Smooth muscle cell (in vitro differentiated cells): ENCODE measurements at regions not wholly inside any gene's neighbourhood (a gene's known extent, or its start where the extent isn't known, plus 50 kb on each side); places are given as distances from the start of the nearest gene placed in this dataset.
"Not testable (repeated sequence)": the region's sequence is repeated elsewhere in the genome, so short reads cannot be mapped to it uniquely, and the experiment has no call there.

Experiments used
- DNase-seq: peaks from one replicate; lab custom pipeline; 2025; ENCODE audit not compliant: unreplicated experiment; lab: John Stamatoyannopoulos, UW
- H2AFZ ChIP-seq: fragments of 200-600 bp; sonication (generic); 2 replicates; pipeline ENCODE4 v1.6.0; 2016; ENCODE audit warnings: antibody characterized with exemption, low read depth, mild to moderate bottlenecking
- H3F3A ChIP-seq: fragments of 200-600 bp; sonication (generic); 2 replicates; pipeline ENCODE4 v1.6.0; 2017; ENCODE audit warnings: antibody characterized with exemption, low read depth
- H3K27ac ChIP-seq: fragments of 200-600 bp; sonication (generic); 2 replicates; pipeline ENCODE4 v1.5.1; 2016; ENCODE audit warnings: low read depth, mild to moderate bottlenecking
- H3K27me3 ChIP-seq: fragments of 200-600 bp; sonication (generic); 2 replicates; pipeline ENCODE4 v1.6.1; 2016; ENCODE audit warnings: low read depth, mild to moderate bottlenecking
- H3K36me3 ChIP-seq: fragments of 200-600 bp; sonication (generic); 2 replicates; pipeline ENCODE4 v1.5.1; 2016; ENCODE audit warnings: low read depth
- H3K4me1 ChIP-seq: fragments of 200-600 bp; sonication (generic); 2 replicates; pipeline ENCODE4 v1.5.1; 2016; ENCODE audit warnings: low read depth
- H3K4me2 ChIP-seq: fragments of 200-600 bp; sonication (generic); 2 replicates; pipeline ENCODE4 v1.6.0; 2016; ENCODE audit warnings: mild to moderate bottlenecking
- H3K4me3 ChIP-seq: fragments of 200-600 bp; sonication (generic); 2 replicates; pipeline ENCODE4 v1.5.1; 2016; ENCODE audit warnings: mild to moderate bottlenecking
- H3K79me2 ChIP-seq: fragments of 200-600 bp; sonication (generic); 2 replicates; pipeline ENCODE4 v1.6.0; 2016; ENCODE audit warnings: low read depth, mild to moderate bottlenecking
- H3K9ac ChIP-seq: fragments of 200-600 bp; sonication (generic); 2 replicates; pipeline ENCODE4 v1.6.0; 2016; ENCODE audit warnings: low read depth
- H3K9me3 ChIP-seq: fragments of 200-600 bp; sonication (generic); replicated peaks from 2 replicates; pipeline ENCODE4 v1.5.1; 2016; ENCODE audit warnings: low read depth
- H4K20me1 ChIP-seq: fragments of 200-600 bp; sonication (generic); 2 replicates; pipeline ENCODE4 v1.6.0; 2016; ENCODE audit warnings: low read depth
- CTCF ChIP-seq: fragments of 200-600 bp; sonication (generic); IDR thresholded peaks from 2 replicates; pipeline ENCODE4 v1.5.1; 2017; ENCODE audit warnings: borderline replicate concordance, mild to moderate bottlenecking, antibody characterized with exemption; ENCODE audit not compliant: insufficient read depth, poor library complexity, severe bottlenecking
- WGBS: methylation state at CpG from one replicate; pipeline ENCODE4 v1.1.7; 2016; ENCODE audit warnings: low lambda C conversion rate; 5-methylcytosine and 5-hydroxymethylcytosine counted together

GRCh38 chr3:177852001-177852807 lies 654.9 kb upstream of the TBL1XR1 start:
- no peaks in the 10 kb centered on the region for H3K27me3 ChIP-seq
- H3K79me2 ChIP-seq: no peaks in the 10 kb centered on the region
- H3K9me3 ChIP-seq: no peaks in the 10 kb centered on the region
- 26% methylated on average over 3 of the region's 3 CpGs for WGBS
- no peak overlapping the region for H2AFZ ChIP-seq
- no peak overlapping the region for H3K4me3 ChIP-seq
- peak overlapping the region; percentile 13 for H3K4me2 ChIP-seq
- H4K20me1 ChIP-seq: no peaks in the 10 kb centered on the region
- TF ChIP-seq CTCF: no peak
- no peaks in the 10 kb centered on the region for H3K4me1 ChIP-seq
- DNase-seq: no peak
- H3F3A ChIP-seq: no peaks in the 10 kb centered on the region
- no peak overlapping the region for H3K9ac ChIP-seq
- H3K27ac ChIP-seq: no peak overlapping the region
- H3K36me3 ChIP-seq: no peaks in the 10 kb centered on the region

DNA sequence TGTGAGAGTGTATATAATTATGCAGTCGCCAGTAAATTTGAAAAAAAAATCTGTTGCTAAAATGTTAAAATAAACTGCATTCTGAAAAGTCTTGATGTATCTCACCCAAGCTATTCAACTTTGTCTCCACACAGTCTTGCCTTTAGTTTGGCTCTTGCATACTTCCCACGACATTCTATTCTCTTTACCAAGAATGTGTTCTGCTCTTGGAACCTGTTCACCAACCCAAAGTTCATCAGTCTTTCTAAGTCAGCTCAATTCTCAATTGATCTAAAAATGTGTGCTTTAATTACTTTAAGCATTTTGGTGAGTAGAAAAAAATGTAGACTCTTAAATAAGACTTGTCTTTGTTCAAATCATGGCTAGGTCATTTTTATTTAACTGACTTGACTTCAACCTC lies 657.7 kb upstream of the TBL1XR1 start:
- WGBS: 90% methylated on average over 2 of the region's 2 CpGs
- no peak overlapping the region for H3K9ac ChIP-seq
- no peak for TF ChIP-seq CTCF
- no peak overlapping the region for H2AFZ ChIP-seq
- H3K4me2 ChIP-seq: no peak overlapping the region
- H3K27ac ChIP-seq: no peak overlapping the region
- H3F3A ChIP-seq: no peaks in the 10 kb centered on the region
- H3K27me3 ChIP-seq: no peaks in the 10 kb centered on the region
- H3K4me3 ChIP-seq: no peak overlapping the region
- H3K9me3 ChIP-seq: no peaks in the 10 kb centered on the region
- H4K20me1 ChIP-seq: no peaks in the 10 kb centered on the region
- no peaks in the 10 kb centered on the region for H3K4me1 ChIP-seq
- H3K79me2 ChIP-seq: no peaks in the 10 kb centered on the region
- H3K36me3 ChIP-seq: no peaks in the 10 kb centered on the region
- no peak for DNase-seq

GRCh38 chr3:177860184-177860583 lies 662.9 kb upstream of the TBL1XR1 start:
- H3K27ac ChIP-seq: no peak overlapping the region
- no peaks in the 10 kb centered on the region for H3K79me2 ChIP-seq
- no peaks in the 10 kb centered on the region for H3K36me3 ChIP-seq
- WGBS: 85% methylated on average over 8 of the region's 8 CpGs
- no peak overlapping the region for H2AFZ ChIP-seq
- no peak for TF ChIP-seq CTCF
- H3K27me3 ChIP-seq: no peaks in the 10 kb centered on the region
- H3K4me3 ChIP-seq: no peak overlapping the region
- H3K9me3 ChIP-seq: peaks cover 7% of the 10 kb centered on the region
- no peak for DNase-seq
- H3K4me2 ChIP-seq: no peak overlapping the region
- no peak overlapping the region for H3K9ac ChIP-seq
- H4K20me1 ChIP-seq: no peaks in the 10 kb centered on the region
- H3K4me1 ChIP-seq: no peaks in the 10 kb centered on the region
- H3F3A ChIP-seq: no peaks in the 10 kb centered on the region

DNA sequence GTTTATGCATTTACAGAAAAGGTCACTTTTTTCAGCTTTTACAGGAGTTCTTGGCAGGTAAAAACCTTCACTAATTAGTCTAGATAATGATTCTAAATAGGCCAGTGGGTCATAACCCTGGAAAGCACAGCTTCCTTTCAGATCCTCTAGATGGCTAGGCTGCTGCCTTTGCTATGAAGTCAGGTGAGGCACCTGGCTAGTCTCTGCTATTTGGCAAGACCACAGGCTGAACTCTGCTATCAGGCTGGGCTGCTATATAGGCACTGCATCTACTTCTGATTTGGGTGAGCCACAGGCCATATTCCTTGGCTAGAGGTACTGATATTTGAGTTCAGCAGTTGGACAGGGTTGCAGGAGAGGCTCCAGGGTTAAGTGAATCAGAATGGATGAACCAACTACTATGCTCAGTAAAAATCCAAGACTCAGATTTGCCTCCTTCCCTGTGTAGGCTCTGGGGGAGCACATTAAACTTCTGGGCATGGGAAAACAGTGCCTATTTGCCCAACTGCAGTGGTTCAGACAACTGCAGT lies 665.7 kb upstream of the TBL1XR1 start:
- Histone ChIP-seq H4K20me1 (no peaks in the 10 kb centered on the region), H3K36me3 (no peaks in the 10 kb centered on the region), H3K9me3 (peaks cover 7% of the 10 kb centered on the region), H2AFZ (no peak overlapping the region), H3K27ac (no peak overlapping the region), H3K9ac (no peak overlapping the region), H3K4me3 (no peak overlapping the region), H3K79me2 (no peaks in the 10 kb centered on the region), H3F3A (no peaks in the 10 kb centered on the region), H3K4me2 (no peak overlapping the region), H3K27me3 (no peaks in the 10 kb centered on the region), H3K4me1 (no peaks in the 10 kb centered on the region)
- DNase-seq: no peak
- TF ChIP-seq CTCF: no peak

DNA sequence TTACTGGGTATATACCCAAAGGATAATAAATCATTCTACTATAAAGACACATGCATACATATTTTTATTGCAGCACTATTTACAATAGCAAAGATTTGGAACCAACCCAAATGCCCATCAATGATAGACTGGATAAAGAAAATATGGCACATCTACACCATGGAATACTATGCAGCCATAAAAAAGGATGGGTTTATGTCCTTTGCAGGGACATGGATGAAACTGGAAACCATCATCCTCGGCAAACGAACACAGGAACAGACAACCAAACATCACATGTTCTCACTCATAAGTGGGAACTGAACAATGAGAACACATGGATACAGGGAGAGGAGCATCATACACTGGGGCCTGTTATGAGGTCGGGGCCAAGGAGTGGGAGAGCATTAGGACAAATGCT lies 665.0 kb upstream of the KCNMB2 start:
- H3K9ac ChIP-seq, H3K36me3 ChIP-seq, H3K4me2 ChIP-seq, H2AFZ ChIP-seq, H3K9me3 ChIP-seq, DNase-seq, H3K27me3 ChIP-seq, H3K27ac ChIP-seq, H3K4me3 ChIP-seq, H3F3A ChIP-seq, H3K79me2 ChIP-seq, H4K20me1 ChIP-seq: not testable (repeated sequence)
- WGBS: 82% methylated on average over 3 of the region's 3 CpGs
- H3K4me1 ChIP-seq: peaks cover 11% of the 10 kb centered on the region
